Ishikawa (cell line): ENCODE measurements at regions not wholly inside any gene's neighbourhood (a gene's known extent, or its start where the extent isn't known, plus 50 kb on each side); places are given as distances from the start of the nearest gene placed in this dataset.

ENCODE experiments used
- EP300 ChIP-seq: IDR thresholded peaks from 2 replicates; pipeline ENCODE4 v1.6.1; 2012; ENCODE audit warnings: borderline replicate concordance
- MAX ChIP-seq: IDR thresholded peaks from 2 replicates; pipeline ENCODE4 v1.6.1; 2012
- NFIC ChIP-seq: IDR thresholded peaks from 2 replicates; pipeline ENCODE4 v1.6.1; 2012
- RAD21 ChIP-seq: IDR thresholded peaks from 2 replicates; pipeline ENCODE4 v1.6.1; 2012; ENCODE audit warnings: low read depth
- REST ChIP-seq: IDR thresholded peaks from 2 replicates; pipeline ENCODE4 v1.6.1; 2012; ENCODE audit warnings: low read depth, mild to moderate bottlenecking
- TAF1 ChIP-seq: IDR thresholded peaks from 2 replicates; pipeline ENCODE4 v1.6.1; 2012; ENCODE audit warnings: low read depth, mild to moderate bottlenecking

- TF ChIP-seq NFIC (no peak), TAF1 (no peak), EP300 (no peak), RAD21 (no peak), REST (no peak), MAX (no peak)
Measured at GRCh38 chr18:51664236-51664635, 466.8 kb upstream of the MEX3C start.
